Cardiac muscle cell (in vitro differentiated cells and primary cell): ENCODE measurements at regions not wholly inside any gene's neighbourhood (a gene's known extent, or its start where the extent isn't known, plus 50 kb on each side); places are given as distances from the start of the nearest gene placed in this dataset.

Experiments used
- DNase-seq, 2 donors: peaks; one replicate each; pipeline versions ENCODE4 v3.0.0 to v3.0.0-alpha.2; 2010 to 2017; ENCODE audit warnings: low read depth in 1 of 2, low spot score in 1 of 2
- H3K27ac ChIP-seq: fragments of 200-600 bp; sonication (generic); 2 replicates; pipeline ENCODE4 v1.5.1; 2016
- H3K27me3 ChIP-seq: fragments of 200-600 bp; sonication (generic); 2 replicates; pipeline ENCODE4 v1.6.0; 2016; ENCODE audit warnings: control low read depth
- H3K36me3 ChIP-seq: fragments of 200-600 bp; sonication (generic); 2 replicates; pipeline ENCODE4 v1.5.1; 2016; ENCODE audit warnings: control low read depth
- H3K4me1 ChIP-seq: fragments of 200-600 bp; sonication (generic); 2 replicates; pipeline ENCODE4 v1.8.1; 2017; ENCODE audit warnings: low read depth, mild to moderate bottlenecking, mixed run types
- H3K4me3 ChIP-seq: fragments of 200-600 bp; sonication (generic); 2 replicates; pipeline ENCODE4 v1.5.1; 2016; ENCODE audit warnings: mild to moderate bottlenecking
- H3K9me3 ChIP-seq: fragments of 200-600 bp; sonication (generic); 2 replicates; pipeline ENCODE4 v1.5.1; 2017; ENCODE audit warnings: low read depth, mild to moderate bottlenecking, control low read depth
- CTCF ChIP-seq: IDR thresholded peaks from 2 replicates; pipeline ENCODE4 v1.5.1; 2012; ENCODE audit warnings: low read depth, mild to moderate bottlenecking, low read length

DNA sequence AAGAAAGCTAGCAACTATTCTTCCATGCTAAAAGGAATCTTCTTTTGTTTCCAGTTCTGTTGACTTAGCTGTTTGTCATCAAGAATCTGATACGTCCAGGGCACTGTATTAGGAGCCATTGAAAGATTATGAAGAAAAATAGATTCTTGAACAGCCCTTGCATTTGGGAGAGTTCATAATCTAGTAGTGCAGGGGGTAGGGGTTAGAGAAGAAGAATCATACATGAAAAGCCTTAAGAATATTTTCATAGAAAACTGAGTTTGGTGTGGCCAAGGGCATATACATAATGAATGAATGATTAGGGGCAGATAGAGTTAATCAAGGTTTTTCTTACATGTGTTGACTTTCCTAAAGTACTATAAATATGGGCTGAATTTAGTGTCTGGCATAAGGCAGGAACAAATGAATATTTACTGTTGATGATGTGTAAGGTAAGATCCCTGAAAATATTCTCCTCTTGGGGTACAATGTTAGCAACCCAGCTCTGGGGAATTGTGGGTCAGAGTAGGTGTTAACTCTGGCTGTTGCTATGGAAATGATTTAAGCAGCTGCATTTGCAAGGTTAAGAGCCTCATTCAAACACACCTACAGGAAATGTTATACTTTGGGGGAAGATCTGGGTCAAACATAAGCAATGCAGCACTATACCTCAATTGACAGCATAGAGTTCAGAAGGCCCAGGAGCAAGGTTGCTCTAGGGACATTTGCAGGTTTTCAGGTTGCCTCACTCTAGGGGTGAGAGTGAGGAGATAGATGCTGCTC lies 667.3 kb upstream of the CITED2 start:
- peaks cover 5% of the 10 kb centered on the region for H3K4me1 ChIP-seq
- H3K9me3 ChIP-seq, result no peaks in the 10 kb centered on the region
- no peak overlapping the region for H3K27ac ChIP-seq
- DNase-seq, result no peak
- H3K27me3 ChIP-seq, result no peaks in the 10 kb centered on the region
- TF ChIP-seq CTCF, result no peak
- H3K4me3 ChIP-seq, result no peak overlapping the region
- H3K36me3 ChIP-seq, result no peaks in the 10 kb centered on the region

DNA sequence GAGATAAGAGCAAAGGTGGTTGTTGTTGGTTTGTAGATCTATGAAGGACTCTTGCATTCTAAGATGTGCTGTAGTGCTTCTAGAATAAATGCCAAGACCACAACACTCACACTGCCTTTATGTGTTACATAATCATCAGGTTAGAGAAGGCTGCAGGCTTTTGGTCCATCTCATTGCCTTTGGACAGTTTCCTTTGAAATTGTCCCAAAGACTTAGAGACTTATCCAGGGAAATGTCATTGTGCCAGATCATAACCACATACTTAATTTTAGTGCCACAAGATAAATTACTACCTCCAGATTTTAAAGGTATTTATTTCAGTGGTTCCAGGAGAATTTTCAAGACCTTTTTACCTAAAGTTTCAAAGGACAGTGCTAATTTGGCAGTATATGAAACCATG lies 666.6 kb upstream of the CITED2 start:
- Histone ChIP-seq H3K4me3 (no peak overlapping the region), H3K27me3 (no peaks in the 10 kb centered on the region), H3K4me1 (peaks cover 5% of the 10 kb centered on the region), H3K9me3 (no peaks in the 10 kb centered on the region), H3K36me3 (no peaks in the 10 kb centered on the region), H3K27ac (no peak overlapping the region)
- DNase-seq, result no peak
- TF ChIP-seq CTCF, result no peak

GRCh38 chr6:140040396-140040795 lies 665.9 kb upstream of the CITED2 start:
- Histone ChIP-seq H3K27me3 (no peaks in the 10 kb centered on the region), H3K36me3 (no peaks in the 10 kb centered on the region), H3K4me3 (no peak overlapping the region), H3K4me1 (peaks cover 5% of the 10 kb centered on the region), H3K27ac (no peak overlapping the region), H3K9me3 (no peaks in the 10 kb centered on the region)
- TF ChIP-seq CTCF, result no peak
- no peak for DNase-seq

- DNase-seq, result no peak
- Histone ChIP-seq H3K36me3 (no peaks in the 10 kb centered on the region), H3K27ac (no peak overlapping the region), H3K9me3 (no peaks in the 10 kb centered on the region), H3K27me3 (no peaks in the 10 kb centered on the region), H3K4me1 (peaks cover 5% of the 10 kb centered on the region), H3K4me3 (no peak overlapping the region)
- no peak for TF ChIP-seq CTCF
These were observed 664.9 kb upstream of the CITED2 start for GRCh38 chr6:140039364-140039763.

DNA sequence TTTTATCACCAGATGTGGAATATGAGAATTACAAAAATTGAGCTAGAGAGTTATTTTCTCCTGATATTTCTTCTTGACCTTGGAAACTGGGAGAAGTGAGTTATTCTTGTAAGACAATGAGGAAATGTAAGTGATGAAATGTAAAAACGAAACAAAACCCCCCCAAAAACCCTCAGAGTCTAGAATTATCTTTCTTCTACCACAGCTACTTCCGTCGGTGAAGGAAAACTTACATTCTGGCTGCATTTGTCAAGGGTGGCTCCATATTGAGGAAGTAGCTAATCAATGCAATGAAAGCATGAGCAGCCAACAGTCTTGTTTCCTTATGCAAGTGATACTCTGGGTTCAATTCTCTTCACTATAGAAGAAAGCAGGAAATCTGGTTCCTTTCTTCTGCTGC lies 661.7 kb upstream of the CITED2 start:
- H3K27ac ChIP-seq, result no peak overlapping the region
- no peaks in the 10 kb centered on the region for H3K36me3 ChIP-seq
- H3K4me1 ChIP-seq, result no peaks in the 10 kb centered on the region
- no peak overlapping the region for H3K4me3 ChIP-seq
- no peak for TF ChIP-seq CTCF
- H3K9me3 ChIP-seq, result no peaks in the 10 kb centered on the region
- H3K27me3 ChIP-seq, result no peaks in the 10 kb centered on the region
- no peak for DNase-seq
